ENCODE measurements at regions not wholly inside any gene's neighbourhood (a gene's known extent, or its start where the extent isn't known, plus 50 kb on each side); places are given as distances from the start of the nearest gene placed in this dataset.
A peak's percentile ranks its signal among the peaks of the same experiment; 100 is the strongest.
"Not testable (repeated sequence)": the region's sequence is repeated elsewhere in the genome, so short reads cannot be mapped to it uniquely, and the experiment has no call there.

DNA sequence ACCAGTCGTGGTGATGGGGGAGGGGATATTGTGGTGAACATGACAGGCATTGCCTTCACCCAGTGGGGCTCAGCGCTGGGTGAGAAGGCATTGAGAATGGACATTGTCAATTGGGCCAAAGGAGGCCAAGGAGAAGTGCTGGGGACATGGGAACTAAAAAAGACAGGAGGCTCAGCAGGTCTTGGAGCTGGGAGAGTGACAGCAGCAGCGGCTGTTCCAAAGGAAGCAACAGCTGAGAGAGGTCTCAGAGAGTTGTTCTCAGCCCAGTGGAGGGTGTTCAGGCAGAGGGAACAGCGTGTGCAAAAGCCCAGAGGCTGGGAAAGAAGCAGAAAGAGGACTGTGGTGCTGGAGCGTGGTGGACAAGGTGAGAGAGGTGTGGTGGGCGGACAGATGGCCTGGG, 56.6 kb upstream of the ASNS start:
- DNase-seq (ENCODE audit: extremely low read depth, low read depth) = not testable (repeated sequence)

- DNase-seq (ENCODE audit: extremely low read depth, low read depth) = peak; percentile 7
These were observed 55.9 kb upstream of the ASNS start for GRCh38 chr7:97927790-97928748.
